Keratinocyte (primary cell): ENCODE measurements at regions not wholly inside any gene's neighbourhood (a gene's known extent, or its start where the extent isn't known, plus 50 kb on each side); places are given as distances from the start of the nearest gene placed in this dataset.
A peak's percentile ranks its signal among the peaks of the same experiment; 100 is the strongest.

Source experiments
- DNase-seq: peaks from one replicate; pipeline ENCODE4 v3.0.0-alpha.2; 2011; ENCODE audit warnings: low read depth, missing footprints, low spot score
- FAIRE-seq: peaks from 2 replicates; lab custom pipeline; 2011; peaks lifted over from hg19 to GRCh38; lab: Jason Lieb, UNC
- H2AFZ ChIP-seq: 2 replicates; pipeline ENCODE4 v1.6.0; 2012; ENCODE audit warnings: low read length, control low read depth, inconsistent platforms; ENCODE audit not compliant: control insufficient read depth
- H3K27ac ChIP-seq: 2 replicates; pipeline ENCODE4 v1.5.1; 2011; ENCODE audit warnings: low read length; ENCODE audit not compliant: control insufficient read depth, insufficient read depth
- H3K27me3 ChIP-seq: 3 replicates; pipeline ENCODE4 v1.6.0; 2011; ENCODE audit warnings: low read length; ENCODE audit not compliant: control insufficient read depth, insufficient read depth; ENCODE audit errors: extremely low read depth
- H3K36me3 ChIP-seq, 2 experiments: 2 replicates in 1 of 2; 3 replicates in 1 of 2; pipeline ENCODE4 v1.5.1; 2011; ENCODE audit warnings: low read length in 2 of 2, mild to moderate bottlenecking in 1 of 2; ENCODE audit not compliant: control insufficient read depth in 2 of 2, insufficient read depth in 2 of 2; ENCODE audit errors: extremely low read depth in 1 of 2
- H3K4me1 ChIP-seq: 3 replicates; pipeline ENCODE4 v1.5.1; 2011; ENCODE audit warnings: low read length; ENCODE audit not compliant: control insufficient read depth, insufficient read depth; ENCODE audit errors: extremely low read depth
- H3K4me2 ChIP-seq: 3 replicates; pipeline ENCODE4 v1.6.0; 2011; ENCODE audit warnings: low read depth, low read length; ENCODE audit not compliant: control insufficient read depth, insufficient read depth; ENCODE audit errors: extremely low read depth
- H3K4me3 ChIP-seq, 3 experiments: fragments of 200-600 bp in 1 of 3; sonication (generic) in 1 of 3; 2 replicates in 2 of 3; 3 replicates in 1 of 3; pipeline ENCODE4 v1.5.1; 2011 to 2016; ENCODE audit warnings: low read length in 3 of 3, mild to moderate bottlenecking in 3 of 3, control low read depth in 2 of 3, inconsistent platforms in 1 of 3, low read depth in 1 of 3, mixed read lengths in 1 of 3, mixed run types in 1 of 3, moderate library complexity in 1 of 3; ENCODE audit not compliant: control insufficient read depth in 2 of 3, insufficient read depth in 2 of 3; ENCODE audit errors: extremely low read depth in 1 of 3
- H3K79me2 ChIP-seq: 2 replicates; pipeline ENCODE4 v1.6.0; 2012; ENCODE audit warnings: low read length; ENCODE audit not compliant: control insufficient read depth, insufficient read depth
- H3K9ac ChIP-seq: 3 replicates; pipeline ENCODE4 v1.6.0; 2011; ENCODE audit warnings: low read length; ENCODE audit not compliant: control insufficient read depth, insufficient read depth; ENCODE audit errors: extremely low read depth
- H3K9me1 ChIP-seq: 3 replicates; pipeline ENCODE4 v1.6.0; 2011; ENCODE audit warnings: low read length; ENCODE audit not compliant: control insufficient read depth, insufficient read depth; ENCODE audit errors: extremely low read depth
- H3K9me3 ChIP-seq: 2 replicates; pipeline ENCODE4 v1.5.1; 2012; ENCODE audit warnings: low read depth, low read length; ENCODE audit not compliant: control insufficient read depth
- H4K20me1 ChIP-seq: 3 replicates; pipeline ENCODE4 v1.6.0; 2011; ENCODE audit warnings: low read length; ENCODE audit not compliant: control insufficient read depth, insufficient read depth; ENCODE audit errors: extremely low read depth
- EZH2 ChIP-seq: IDR thresholded peaks from one replicate; pipeline ENCODE4 v1.6.1; 2012; ENCODE audit warnings: inconsistent platforms, mild to moderate bottlenecking, low read length, moderate library complexity
- dilution Hi-C: fragments of 300-500 bp; cut with MboI; formaldehyde crosslinking; loops from one replicate; pipeline ENCODE4 v1.7.0; 2020; ENCODE audit warnings: low sequenced_read_pairs; ENCODE audit not compliant: extremely low pct_ligation_motif_present
- TF ChIP-seq, protein P1 (sequence below), 3 experiments: IDR thresholded peaks in 1 of 3; conservative IDR thresholded peaks in 1 of 3; optimal IDR thresholded peaks in 1 of 3; 2 replicates in 2 of 3; 3 replicates in 1 of 3; pipeline versions ENCODE3 to v1.5.1; 2011; ENCODE audit warnings: low read length in 3 of 3, mild to moderate bottlenecking in 3 of 3, moderate library complexity in 2 of 3, control low read depth in 1 of 3, inconsistent platforms in 1 of 3; ENCODE audit not compliant: insufficient read depth in 2 of 3; ENCODE audit errors: extremely low read depth in 1 of 3

DNA sequence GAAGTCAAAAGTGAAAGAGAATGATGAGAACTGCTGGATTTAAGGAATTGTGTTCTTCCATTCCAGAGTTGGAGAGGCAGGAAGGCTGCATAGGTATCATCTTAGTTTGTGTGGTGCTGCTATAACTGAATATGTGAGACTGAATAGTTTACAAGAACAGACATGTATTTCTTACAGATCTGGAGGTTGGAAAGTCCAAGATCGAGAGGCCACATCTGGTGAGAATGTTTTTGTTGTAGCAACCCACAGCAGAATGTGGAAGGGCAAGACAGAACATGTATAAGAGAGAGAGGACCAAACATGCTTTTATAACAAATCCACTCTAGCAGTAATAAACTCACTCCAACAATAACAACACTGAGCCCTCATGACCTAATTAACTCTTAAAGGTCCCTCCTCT lies 408.6 kb downstream of the FAM47B start:
- Histone ChIP-seq H3K27ac (no peak overlapping the region), H3K9me3 (no peaks in the 10 kb centered on the region), H3K9ac (no peak overlapping the region), H2AFZ (no peak overlapping the region), H4K20me1 (no peaks in the 10 kb centered on the region), H3K27me3 (no peaks in the 10 kb centered on the region), H3K4me3 (no peak overlapping the region), H3K9me1 (no peaks in the 10 kb centered on the region), H3K79me2 (no peaks in the 10 kb centered on the region), H3K4me2 (no peak overlapping the region), H3K4me1 (no peaks in the 10 kb centered on the region), H3K36me3 (no peaks in the 10 kb centered on the region)
- dilution Hi-C loops: no loop called here
- DNase-seq (peak; percentile 32), FAIRE-seq (no peak)
- TF ChIP-seq, protein P1, sequence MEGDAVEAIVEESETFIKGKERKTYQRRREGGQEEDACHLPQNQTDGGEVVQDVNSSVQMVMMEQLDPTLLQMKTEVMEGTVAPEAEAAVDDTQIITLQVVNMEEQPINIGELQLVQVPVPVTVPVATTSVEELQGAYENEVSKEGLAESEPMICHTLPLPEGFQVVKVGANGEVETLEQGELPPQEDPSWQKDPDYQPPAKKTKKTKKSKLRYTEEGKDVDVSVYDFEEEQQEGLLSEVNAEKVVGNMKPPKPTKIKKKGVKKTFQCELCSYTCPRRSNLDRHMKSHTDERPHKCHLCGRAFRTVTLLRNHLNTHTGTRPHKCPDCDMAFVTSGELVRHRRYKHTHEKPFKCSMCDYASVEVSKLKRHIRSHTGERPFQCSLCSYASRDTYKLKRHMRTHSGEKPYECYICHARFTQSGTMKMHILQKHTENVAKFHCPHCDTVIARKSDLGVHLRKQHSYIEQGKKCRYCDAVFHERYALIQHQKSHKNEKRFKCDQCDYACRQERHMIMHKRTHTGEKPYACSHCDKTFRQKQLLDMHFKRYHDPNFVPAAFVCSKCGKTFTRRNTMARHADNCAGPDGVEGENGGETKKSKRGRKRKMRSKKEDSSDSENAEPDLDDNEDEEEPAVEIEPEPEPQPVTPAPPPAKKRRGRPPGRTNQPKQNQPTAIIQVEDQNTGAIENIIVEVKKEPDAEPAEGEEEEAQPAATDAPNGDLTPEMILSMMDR (optimal IDR thresholded peaks at IDR 0.05 in 1 of 3, IDR thresholded peaks at IDR 0.05 in 1 of 3, conservative IDR thresholded peaks at IDR 0.05 in 1 of 3; ENCODE audit: extremely low read depth in 1 of 3, insufficient read depth in 2 of 3, low read length in 3 of 3): no peak
- TF ChIP-seq EZH2: no peak

DNA sequence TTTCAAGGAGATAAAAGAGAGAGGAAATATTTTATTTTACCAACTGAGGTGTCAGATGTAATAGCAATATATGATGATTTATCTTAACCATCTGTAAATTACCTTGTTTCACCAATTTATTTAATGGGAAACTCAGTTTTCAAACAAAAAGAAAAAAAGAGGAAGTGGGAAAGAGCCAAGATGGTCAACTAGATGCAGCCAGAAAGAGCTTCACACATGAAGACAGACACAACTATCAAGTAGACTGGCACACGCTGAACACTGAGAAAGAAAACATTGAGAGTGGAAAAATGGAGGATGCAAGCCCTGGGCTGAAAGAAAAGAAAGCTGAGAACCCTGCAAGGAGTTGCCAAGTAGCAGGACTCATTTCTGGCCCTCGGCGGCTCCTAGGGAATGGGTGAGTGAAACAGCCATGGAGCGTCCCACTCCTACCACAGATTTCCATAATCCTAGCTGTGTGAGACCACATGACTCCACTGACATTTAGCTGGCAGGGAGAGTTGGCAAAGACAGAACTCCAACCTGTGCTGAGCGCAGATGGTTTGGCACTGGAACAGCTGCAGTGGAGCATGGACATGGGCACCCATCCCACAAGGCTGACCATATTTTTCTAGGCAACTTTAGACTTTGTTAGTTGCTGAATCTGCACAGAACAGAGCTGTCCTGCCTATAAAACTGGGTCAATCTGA lies 409.3 kb downstream of the FAM47B start:
- Histone ChIP-seq H3K4me1 (no peaks in the 10 kb centered on the region), H2AFZ (no peak overlapping the region), H3K9me3 (no peaks in the 10 kb centered on the region), H3K9me1 (no peaks in the 10 kb centered on the region), H3K9ac (no peak overlapping the region), H4K20me1 (no peaks in the 10 kb centered on the region), H3K36me3 (no peaks in the 10 kb centered on the region), H3K79me2 (no peaks in the 10 kb centered on the region), H3K27me3 (no peaks in the 10 kb centered on the region), H3K4me3 (no peak overlapping the region), H3K4me2 (no peak overlapping the region), H3K27ac (no peak overlapping the region)
- no peak for DNase-seq
- TF ChIP-seq, protein P1 (optimal IDR thresholded peaks at IDR 0.05 in 1 of 3, IDR thresholded peaks at IDR 0.05 in 1 of 3, conservative IDR thresholded peaks at IDR 0.05 in 1 of 3; ENCODE audit: extremely low read depth in 1 of 3, insufficient read depth in 2 of 3, low read length in 3 of 3): no peak
- no peak for FAIRE-seq
- dilution Hi-C loops: no loop called here
